ENCODE measurements at regions not wholly inside any gene's neighbourhood (a gene's known extent, or its start where the extent isn't known, plus 50 kb on each side); places are given as distances from the start of the nearest gene placed in this dataset.

DNA sequence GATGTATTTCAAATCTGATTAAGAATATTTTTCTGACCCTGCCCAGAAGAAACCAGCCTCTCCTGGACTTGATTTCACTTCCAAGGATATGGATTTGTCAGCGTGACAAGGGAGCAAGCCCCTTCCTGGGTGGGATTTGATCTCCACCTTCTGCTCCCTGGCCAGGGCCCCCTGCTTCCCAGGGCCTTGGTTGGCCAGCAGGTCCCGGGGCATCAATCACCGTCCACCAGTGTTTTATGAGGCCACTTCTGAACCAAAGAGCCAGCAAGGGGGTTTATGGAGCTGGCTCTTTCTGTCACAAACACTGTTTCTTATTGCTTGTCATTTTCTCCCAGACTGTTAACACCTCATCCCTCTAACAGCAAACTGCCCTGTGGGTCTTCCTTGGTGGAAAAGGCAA is 320.5 kb upstream of the SKOR2 start:
- TF ChIP-seq, protein P1, sequence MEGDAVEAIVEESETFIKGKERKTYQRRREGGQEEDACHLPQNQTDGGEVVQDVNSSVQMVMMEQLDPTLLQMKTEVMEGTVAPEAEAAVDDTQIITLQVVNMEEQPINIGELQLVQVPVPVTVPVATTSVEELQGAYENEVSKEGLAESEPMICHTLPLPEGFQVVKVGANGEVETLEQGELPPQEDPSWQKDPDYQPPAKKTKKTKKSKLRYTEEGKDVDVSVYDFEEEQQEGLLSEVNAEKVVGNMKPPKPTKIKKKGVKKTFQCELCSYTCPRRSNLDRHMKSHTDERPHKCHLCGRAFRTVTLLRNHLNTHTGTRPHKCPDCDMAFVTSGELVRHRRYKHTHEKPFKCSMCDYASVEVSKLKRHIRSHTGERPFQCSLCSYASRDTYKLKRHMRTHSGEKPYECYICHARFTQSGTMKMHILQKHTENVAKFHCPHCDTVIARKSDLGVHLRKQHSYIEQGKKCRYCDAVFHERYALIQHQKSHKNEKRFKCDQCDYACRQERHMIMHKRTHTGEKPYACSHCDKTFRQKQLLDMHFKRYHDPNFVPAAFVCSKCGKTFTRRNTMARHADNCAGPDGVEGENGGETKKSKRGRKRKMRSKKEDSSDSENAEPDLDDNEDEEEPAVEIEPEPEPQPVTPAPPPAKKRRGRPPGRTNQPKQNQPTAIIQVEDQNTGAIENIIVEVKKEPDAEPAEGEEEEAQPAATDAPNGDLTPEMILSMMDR (IDR thresholded peaks at IDR 0.05) = no peak
- Histone ChIP-seq H3K36me3 (ENCODE audit: insufficient read depth in 1 of 2, low read depth in 1 of 2) (no peaks in the 10 kb centered on the region), H3K9me3 (no peaks in the 10 kb centered on the region), H3K27me3 (ENCODE audit: insufficient read depth in 3 of 3, low read length in 2 of 3) (peaks cover 0 to 3% (median 0%) of the 10 kb centered on the region in 3 donors), H3K27ac (no peak overlapping the region), H3K4me3 (no peak overlapping the region), H3K4me1 (no peaks in the 10 kb centered on the region)
- no peak for DNase-seq
- intact Hi-C loops (cut with DNase I) = no loop called here
- ATAC-seq = no peak
- whole genome bisulfite sequencing, 3 donors = 24 to 51% (median 35%) methylated on average over 3 of the region's 3 CpGs

- Histone ChIP-seq H3K9me3 (no peaks in the 10 kb centered on the region), H3K27me3 (ENCODE audit: insufficient read depth in 3 of 3, low read length in 2 of 3) (peaks cover 3 to 4% (median 4%) of the 10 kb centered on the region in 3 donors), H3K36me3 (ENCODE audit: insufficient read depth in 1 of 2, low read depth in 1 of 2) (no peaks in the 10 kb centered on the region), H3K4me3 (no peak overlapping the region), H3K27ac (no peak overlapping the region), H3K4me1 (no peaks in the 10 kb centered on the region)
- 50 to 72% (median 63%) methylated on average over 1 of the region's 1 CpG for WGBS, 3 donors
- no peak for DNase-seq
- TF ChIP-seq, protein P1 (IDR thresholded peaks at IDR 0.05) = no peak
- ATAC-seq = no peak
- intact Hi-C loops (cut with DNase I) = no loop called here
Observed at GRCh38 chr18:47566809-47567208, 315.3 kb upstream of the SKOR2 start.

DNA sequence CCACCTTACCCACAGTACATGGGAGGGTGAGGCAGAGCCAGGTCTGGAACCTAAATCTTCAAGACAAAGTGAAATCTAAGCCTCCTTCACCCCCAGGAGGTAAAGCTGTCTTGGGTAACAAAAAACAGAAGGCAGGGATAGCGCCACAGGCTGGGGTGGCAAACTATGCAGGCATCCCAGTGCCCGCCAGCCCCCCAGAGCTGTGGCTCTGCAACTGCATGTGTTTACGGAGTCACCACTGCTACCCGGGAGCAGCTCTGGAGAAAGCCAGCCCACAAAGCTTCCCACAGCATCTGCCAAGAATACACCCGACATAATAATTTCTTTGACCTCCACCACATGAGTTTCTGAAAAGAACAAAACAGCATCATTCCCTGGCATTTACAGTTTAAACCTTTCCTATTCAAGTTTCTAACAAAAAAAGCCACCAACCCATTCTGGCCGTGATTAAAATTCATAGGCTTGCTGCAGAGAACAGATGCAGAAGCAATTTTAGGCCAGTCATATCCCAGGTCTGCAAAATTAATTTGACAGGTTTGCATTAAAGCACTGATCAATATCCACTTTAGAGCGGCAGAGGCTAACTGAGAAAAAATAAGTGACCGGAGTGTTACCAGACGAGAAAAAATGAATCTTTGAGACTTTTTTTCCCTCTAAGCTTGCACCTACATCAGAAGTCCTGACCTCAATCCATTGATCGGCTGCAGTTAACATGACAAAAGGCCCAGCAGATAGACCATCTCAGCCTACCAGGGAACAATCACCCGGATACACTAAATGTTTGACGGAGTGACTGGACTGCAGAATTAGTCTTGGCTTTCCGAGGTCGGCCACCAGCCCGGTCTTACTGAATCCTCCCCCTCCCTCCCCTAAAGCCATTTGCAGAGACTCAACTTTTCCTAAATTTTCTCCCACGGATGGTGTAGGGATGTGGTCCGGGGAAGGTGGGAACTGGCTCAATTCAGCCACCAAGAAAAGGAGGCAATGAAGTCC is 309.6 kb upstream of the SKOR2 start:
- DNase-seq (no peak), ATAC-seq (no peak)
- TF ChIP-seq, protein P1 (IDR thresholded peaks at IDR 0.05) = no peak
- intact Hi-C loops (cut with DNase I) = no loop called here
- Histone ChIP-seq H3K36me3 (ENCODE audit: insufficient read depth in 1 of 2, low read depth in 1 of 2) (no peaks in the 10 kb centered on the region), H3K27ac (no peak overlapping the region), H3K27me3 (ENCODE audit: insufficient read depth in 3 of 3, low read length in 2 of 3) (peaks cover 0 to 24% (median 5%) of the 10 kb centered on the region in 3 donors), H3K4me1 (no peaks in the 10 kb centered on the region), H3K9me3 (no peaks in the 10 kb centered on the region), H3K4me3 (no peak overlapping the region)
- WGBS, 3 donors = 32 to 39% (median 39%) methylated on average over 17 of the region's 17 CpGs

GRCh38 chr18:47558110-47558750 is 306.8 kb upstream of the SKOR2 start:
- DNase-seq = no peak
- 39 to 47% (median 45%) methylated on average over 4 of the region's 4 CpGs for WGBS, 3 donors

More at GRCh38 chr18:47558110-47558750, 306.8 kb upstream of the SKOR2 start:
- H3K9me3 ChIP-seq = no peaks in the 10 kb centered on the region
- TF ChIP-seq, protein P1 (IDR thresholded peaks at IDR 0.05) = no peak
- H3K4me1 ChIP-seq = no peaks in the 10 kb centered on the region
- intact Hi-C loops (cut with DNase I) = no loop called here
- H3K4me3 ChIP-seq = no peak overlapping the region
- no peak for ATAC-seq
- no peaks in the 10 kb centered on the region for H3K36me3 ChIP-seq (ENCODE audit: insufficient read depth in 1 of 2, low read depth in 1 of 2)
- H3K27me3 ChIP-seq (ENCODE audit: insufficient read depth in 3 of 3, low read length in 2 of 3) = peaks cover 0 to 20% (median 5%) of the 10 kb centered on the region in 3 donors
- H3K27ac ChIP-seq = no peak overlapping the region

Data from psoas muscle (tissue), 7 donors.